Spinal cord (tissue), 9 donors: ENCODE measurements at regions not wholly inside any gene's neighbourhood (a gene's known extent, or its start where the extent isn't known, plus 50 kb on each side); places are given as distances from the start of the nearest gene placed in this dataset.
"Not testable (repeated sequence)": the region's sequence is repeated elsewhere in the genome, so short reads cannot be mapped to it uniquely, and the experiment has no call there.

ENCODE experiments used
- DNase-seq, 6 donors: peaks; one replicate each; pipeline versions ENCODE4 v3.0.0 to v3.0.0-alpha.2; 2013 to 2015; ENCODE audit warnings: low spot score in 6 of 6, low read depth in 4 of 6
- H3K27ac ChIP-seq: one replicate; pipeline ENCODE4 v1.5.1; 2013; ENCODE audit warnings: low read depth, low read length, control low read depth
- H3K27me3 ChIP-seq: one replicate; pipeline ENCODE4 v1.6.1; 2013; ENCODE audit warnings: low read length; ENCODE audit not compliant: control insufficient read depth, insufficient read depth
- H3K36me3 ChIP-seq: one replicate; pipeline ENCODE4 v1.6.1; 2013; ENCODE audit warnings: low read length; ENCODE audit not compliant: control insufficient read depth, insufficient read depth
- H3K4me1 ChIP-seq: one replicate; pipeline ENCODE4 v1.6.1; 2013; ENCODE audit warnings: low read length; ENCODE audit not compliant: control insufficient read depth, insufficient read depth
- H3K4me3 ChIP-seq: one replicate; pipeline ENCODE4 v1.5.1; 2013; ENCODE audit warnings: low read depth, low read length, control low read depth
- H3K9me3 ChIP-seq: one replicate; pipeline ENCODE4 v1.6.1; 2013; ENCODE audit warnings: low read length; ENCODE audit not compliant: control insufficient read depth, insufficient read depth
- WGBS: methylation state at CpG from one replicate; pipeline ENCODE4 v1.1.5; 2013; ENCODE audit warnings: missing lambda C conversion rate; ENCODE audit not compliant: insufficient coverage; 5-methylcytosine and 5-hydroxymethylcytosine counted together
- donor health status: healthy.

GRCh38 chr6:100300221-100300736 is 164.4 kb downstream of the SIM1 start:
- Histone ChIP-seq H3K27me3 (no peaks in the 10 kb centered on the region), H3K9me3 (no peaks in the 10 kb centered on the region), H3K4me3 (no peak overlapping the region), H3K36me3 (no peaks in the 10 kb centered on the region), H3K4me1 (no peaks in the 10 kb centered on the region), H3K27ac (no peak overlapping the region)
- 91% methylated on average over 1 of the region's 3 CpGs for WGBS
- DNase-seq: no peak

GRCh38 chr6:100296810-100297544 is 167.7 kb downstream of the SIM1 start:
- WGBS: 86% methylated on average over 1 of the region's 3 CpGs

GRCh38 chr6:100295172-100295571 is 169.5 kb downstream of the SIM1 start:
- no CpG with 5 or more reads among the region's 4 CpGs for WGBS

More at GRCh38 chr6:100296810-100297544, 167.7 kb downstream of the SIM1 start:
- Histone ChIP-seq H3K27ac (no peak overlapping the region), H3K4me3 (no peak overlapping the region), H3K36me3 (no peaks in the 10 kb centered on the region), H3K9me3 (no peaks in the 10 kb centered on the region), H3K4me1 (no peaks in the 10 kb centered on the region), H3K27me3 (no peaks in the 10 kb centered on the region)
- DNase-seq: no peak

GRCh38 chr6:100289285-100289684 is 175.4 kb downstream of the SIM1 start:
- Histone ChIP-seq H3K27me3 (no peaks in the 10 kb centered on the region), H3K27ac (no peak overlapping the region), H3K4me1 (no peaks in the 10 kb centered on the region), H3K9me3 (no peaks in the 10 kb centered on the region), H3K36me3 (no peaks in the 10 kb centered on the region), H3K4me3 (no peak overlapping the region)
- DNase-seq: no peak
- WGBS: no CpG with 5 or more reads among the region's 2 CpGs

More at GRCh38 chr6:100295172-100295571, 169.5 kb downstream of the SIM1 start:
- H3K36me3 ChIP-seq, DNase-seq, H3K27ac ChIP-seq, H3K4me1 ChIP-seq, H3K27me3 ChIP-seq, H3K4me3 ChIP-seq, H3K9me3 ChIP-seq: not testable (repeated sequence)

- no CpG with 5 or more reads among the region's 4 CpGs for WGBS
- H3K9me3 ChIP-seq: no peaks in the 10 kb centered on the region
These were observed 176.4 kb downstream of the SIM1 start for GRCh38 chr6:100288311-100288710.

GRCh38 chr6:100283285-100283684 is 181.4 kb downstream of the SIM1 start:
- H3K4me1 ChIP-seq: peaks cover 5% of the 10 kb centered on the region
- H3K27me3 ChIP-seq: no peaks in the 10 kb centered on the region
- DNase-seq: no peak
- no peaks in the 10 kb centered on the region for H3K9me3 ChIP-seq
- H3K4me3 ChIP-seq: no peak overlapping the region
- H3K27ac ChIP-seq: no peak overlapping the region
- H3K36me3 ChIP-seq: no peaks in the 10 kb centered on the region

More at GRCh38 chr6:100288311-100288710, 176.4 kb downstream of the SIM1 start:
- no peak for DNase-seq
- no peaks in the 10 kb centered on the region for H3K4me1 ChIP-seq
- no peaks in the 10 kb centered on the region for H3K36me3 ChIP-seq
- no peak overlapping the region for H3K27ac ChIP-seq
- H3K4me3 ChIP-seq: no peak overlapping the region
- H3K27me3 ChIP-seq: no peaks in the 10 kb centered on the region

- Histone ChIP-seq H3K4me1 (peaks cover 5% of the 10 kb centered on the region), H3K36me3 (no peaks in the 10 kb centered on the region), H3K27me3 (no peaks in the 10 kb centered on the region), H3K9me3 (no peaks in the 10 kb centered on the region), H3K4me3 (peak overlapping the region; percentile 48), H3K27ac (no peak overlapping the region)
- WGBS: 2% methylated on average over 16 of the region's 17 CpGs
- DNase-seq: peak in 5 of 6 donors; percentile 22 to 82 (median 36)
These were observed 183.2 kb downstream of the SIM1 start for GRCh38 chr6:100281471-100281901.

- Histone ChIP-seq H3K36me3 (no peaks in the 10 kb centered on the region), H3K27me3 (no peaks in the 10 kb centered on the region), H3K27ac (no peak overlapping the region), H3K4me3 (no peak overlapping the region), H3K9me3 (no peaks in the 10 kb centered on the region), H3K4me1 (peaks cover 2% of the 10 kb centered on the region)
- 88% methylated on average over 1 of the region's 3 CpGs for WGBS
- DNase-seq: no peak
These were observed 188.2 kb downstream of the SIM1 start for GRCh38 chr6:100276311-100277057.

GRCh38 chr6:100274147-100274546 is 190.6 kb downstream of the SIM1 start:
- H3K4me3 ChIP-seq: no peak overlapping the region
- WGBS: no CpG with 5 or more reads among the region's 1 CpG
- H3K27ac ChIP-seq: no peak overlapping the region
- no peaks in the 10 kb centered on the region for H3K36me3 ChIP-seq
- no peaks in the 10 kb centered on the region for H3K4me1 ChIP-seq
- no peaks in the 10 kb centered on the region for H3K9me3 ChIP-seq
- H3K27me3 ChIP-seq: no peaks in the 10 kb centered on the region
- DNase-seq: no peak
